ENCODE measurements at regions not wholly inside any gene's neighbourhood (a gene's known extent, or its start where the extent isn't known, plus 50 kb on each side); places are given as distances from the start of the nearest gene placed in this dataset.

DNA sequence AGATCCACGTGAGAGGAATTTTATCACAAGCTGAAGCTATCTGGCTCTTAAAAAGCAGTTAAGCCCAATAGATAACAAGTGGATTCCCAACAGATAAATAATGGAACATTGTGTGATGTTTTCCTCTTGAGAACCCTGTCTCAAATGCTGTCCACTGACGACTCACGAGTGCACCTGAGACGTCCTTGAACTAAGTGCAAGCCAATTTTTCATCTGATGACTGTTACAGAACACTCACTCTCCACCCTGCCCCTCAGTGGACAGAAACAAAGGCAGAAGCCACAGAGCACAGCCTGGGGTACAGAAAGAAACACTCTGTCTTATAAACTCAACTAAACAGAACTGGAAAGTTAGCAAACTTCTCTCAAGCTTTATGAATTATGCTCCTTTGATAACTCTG lies 199.5 kb downstream of the KCNN2 start:
- peak in 1 of 2 donors; percentile 60 for ATAC-seq

More for the DNA sequence above, 199.5 kb downstream of the KCNN2 start:
- intact Hi-C loops (cut with DNase I), result no loop called here
- no peak for DNase-seq

Measured in left cardiac atrium (tissue), 4 donors.